H1 (cell line): ENCODE measurements at regions not wholly inside any gene's neighbourhood (a gene's known extent, or its start where the extent isn't known, plus 50 kb on each side); places are given as distances from the start of the nearest gene placed in this dataset.

Experiments used
- CTCF ChIA-PET: fragments of 300-600 bp; sonication (Branson Sonifier 250); formaldehyde crosslinking; loops from one replicate; lab custom pipeline; 2021; ENCODE audit not compliant: partially characterized antibody; lab: Charles Lee
- POLR2A ChIA-PET: fragments of 300-600 bp; sonication (Branson Sonifier 250); formaldehyde crosslinking; loops from one replicate; lab custom pipeline; 2021; ENCODE audit warnings: inconsistent platforms; ENCODE audit not compliant: partially characterized antibody; lab: Charles Lee
- DNase-seq, 2 experiments: peaks; one replicate each; pipeline versions ENCODE4 v3.0.0 to v3.0.0-alpha.2; 2010 to 2022; ENCODE audit warnings: low spot score in 2 of 2, low read depth in 1 of 2, mixed read lengths in 1 of 2
- FAIRE-seq: peaks from 2 replicates; lab custom pipeline; 2011; peaks lifted over from hg19 to GRCh38; lab: Jason Lieb, UNC
- H2AFZ ChIP-seq: 2 replicates; pipeline ENCODE4 v1.8.1; 2012; ENCODE audit warnings: low read length, inconsistent platforms
- H2AK5ac ChIP-seq: 2 replicates; pipeline ENCODE4 v1.6.1; 2013; ENCODE audit warnings: low read depth, low read length
- H2BK120ac ChIP-seq: replicated peaks from 2 replicates; pipeline ENCODE3; 2013; ENCODE audit warnings: low read depth, low read length, inconsistent platforms
- H2BK12ac ChIP-seq: 2 replicates; pipeline ENCODE4 v1.6.1; 2013; ENCODE audit warnings: low read depth, low read length
- H2BK15ac ChIP-seq: 2 replicates; pipeline ENCODE4 v1.6.1; 2013; ENCODE audit warnings: low read length
- H2BK20ac ChIP-seq: 2 replicates; pipeline ENCODE4 v1.6.1; 2013; ENCODE audit warnings: low read length
- H2BK5ac ChIP-seq: 2 replicates; pipeline ENCODE4 v1.6.1; 2013; ENCODE audit warnings: low read depth, low read length
- H3K14ac ChIP-seq: 2 replicates; pipeline ENCODE4 v1.6.1; 2013; ENCODE audit warnings: inconsistent platforms; ENCODE audit not compliant: insufficient read length
- H3K18ac ChIP-seq: 2 replicates; pipeline ENCODE4 v1.6.1; 2013; ENCODE audit warnings: low read length; ENCODE audit errors: extremely low read depth
- H3K23ac ChIP-seq: 2 replicates; pipeline ENCODE4 v1.6.1; 2013; ENCODE audit warnings: inconsistent platforms; ENCODE audit not compliant: insufficient read length
- H3K23me2 ChIP-seq: 2 replicates; pipeline ENCODE4 v1.6.1; 2013; ENCODE audit warnings: low read depth, low read length
- H3K27ac ChIP-seq: 2 replicates; pipeline ENCODE4 v1.6.1; 2011; ENCODE audit warnings: low read depth, low read length, inconsistent platforms
- H3K27me3 ChIP-seq, 4 experiments: replicated peaks in 1 of 4; 1 replicate in 1 of 4; 2 replicates in 3 of 4; pipeline versions ENCODE4 v1.6.1 to v1.8.1; 2011 to 2013; ENCODE audit warnings: low read length in 3 of 4, mild to moderate bottlenecking in 3 of 4, inconsistent platforms in 2 of 4, mixed read lengths in 2 of 4, moderate library complexity in 1 of 4; ENCODE audit not compliant: control insufficient read depth in 3 of 4, insufficient read depth in 3 of 4; ENCODE audit errors: extremely low read depth in 1 of 4
- H3K36me3 ChIP-seq, 4 experiments: 2 replicates each; pipeline versions ENCODE4 v1.6.1 to v1.8.1; 2011 to 2013; ENCODE audit warnings: mild to moderate bottlenecking in 4 of 4, low read length in 3 of 4, moderate library complexity in 2 of 4, control low read depth in 1 of 4, inconsistent platforms in 1 of 4; ENCODE audit not compliant: insufficient read depth in 4 of 4, control insufficient read depth in 2 of 4
- H3K4ac ChIP-seq: replicated peaks from 2 replicates; pipeline ENCODE3; 2013; ENCODE audit warnings: low read length, low read depth, mixed read lengths, inconsistent platforms; ENCODE audit not compliant: insufficient read length
- H3K4me1 ChIP-seq, 4 experiments: replicated peaks in 1 of 4; 1 replicate in 1 of 4; 2 replicates in 3 of 4; pipeline versions ENCODE4 v1.6.1 to v1.8.1; 2011 to 2013; ENCODE audit warnings: low read length in 3 of 4, inconsistent platforms in 2 of 4, mixed read lengths in 1 of 4; ENCODE audit not compliant: insufficient read depth in 4 of 4, control insufficient read depth in 3 of 4
- H3K4me2 ChIP-seq, 2 experiments: 2 replicates each; pipeline versions ENCODE4 v1.6.1 to v1.8.1; 2011 to 2013; ENCODE audit warnings: low read depth in 2 of 2, low read length in 2 of 2, control low read depth in 1 of 2, inconsistent platforms in 1 of 2, mild to moderate bottlenecking in 1 of 2; ENCODE audit not compliant: insufficient read depth in 1 of 2
- H3K4me3 ChIP-seq, 4 experiments: fragments of 200-600, 300-600 bp in 1 of 4; sonication (generic), shearing (Covaris generic), sonication (Bioruptor Twin) in 1 of 4; 2 replicates each; pipeline versions ENCODE4 v1.5.1 to v1.8.1; 2011 to 2016; ENCODE audit warnings: low read length in 4 of 4, low read depth in 3 of 4, control low read depth in 2 of 4, inconsistent platforms in 2 of 4, mild to moderate bottlenecking in 2 of 4, mixed read lengths in 1 of 4, moderate library complexity in 1 of 4; ENCODE audit not compliant: insufficient read depth in 2 of 4; ENCODE audit errors: extremely low read depth in 1 of 4
- H3K56ac ChIP-seq: replicated peaks from 2 replicates; pipeline ENCODE3; 2013; ENCODE audit warnings: low read depth, mild to moderate bottlenecking, mixed read lengths, low read length, inconsistent platforms; ENCODE audit not compliant: insufficient read length
- H3K79me1 ChIP-seq: 2 replicates; pipeline ENCODE4 v1.6.1; 2013; ENCODE audit warnings: low read depth, low read length, control low read depth
- H3K79me2 ChIP-seq, 2 experiments: 2 replicates each; pipeline versions ENCODE4 v1.6.1 to v1.8.1; 2012 to 2013; ENCODE audit warnings: low read length in 2 of 2, mild to moderate bottlenecking in 2 of 2, inconsistent platforms in 1 of 2; ENCODE audit not compliant: insufficient read depth in 2 of 2, control insufficient read depth in 1 of 2
- H3K9ac ChIP-seq, 4 experiments: replicated peaks in 1 of 4; 1 replicate in 1 of 4; 2 replicates in 3 of 4; pipeline versions ENCODE4 v1.6.1 to v1.8.1; 2011 to 2013; ENCODE audit warnings: low read depth in 3 of 4, low read length in 3 of 4, control low read depth in 2 of 4, mild to moderate bottlenecking in 2 of 4, moderate library complexity in 2 of 4, inconsistent platforms in 1 of 4; ENCODE audit errors: extremely low read depth in 1 of 4
- H3K9me3 ChIP-seq, 2 experiments: 2 replicates each; pipeline versions ENCODE4 v1.6.1 to v1.8.1; 2012 to 2013; ENCODE audit warnings: mild to moderate bottlenecking in 2 of 2, moderate library complexity in 2 of 2, control low read depth in 1 of 2, inconsistent platforms in 1 of 2, low read depth in 1 of 2, low read length in 1 of 2, mixed read lengths in 1 of 2; ENCODE audit not compliant: insufficient read depth in 2 of 2
- H4K20me1 ChIP-seq, 2 experiments: replicated peaks in 1 of 2; 2 replicates each; pipeline versions ENCODE3 to v1.8.1; 2011 to 2013; ENCODE audit warnings: inconsistent platforms in 2 of 2, low read length in 2 of 2, mild to moderate bottlenecking in 1 of 2; ENCODE audit not compliant: insufficient read depth in 2 of 2, control insufficient read depth in 1 of 2
- H4K5ac ChIP-seq: 2 replicates; pipeline ENCODE4 v1.6.1; 2013; ENCODE audit warnings: low read length, low read depth, mixed read lengths, inconsistent platforms; ENCODE audit not compliant: insufficient read length
- H4K8ac ChIP-seq: 2 replicates; pipeline ENCODE4 v1.8.0; 2013; ENCODE audit warnings: mild to moderate bottlenecking, moderate library complexity, low read length, inconsistent platforms; ENCODE audit not compliant: insufficient read depth; ENCODE audit errors: extremely low read depth
- H4K91ac ChIP-seq: replicated peaks from 2 replicates; pipeline ENCODE3; 2013; ENCODE audit warnings: low read length, mixed read lengths, inconsistent platforms; ENCODE audit not compliant: insufficient read length
- ASH2L ChIP-seq: fragments of 200-600, 300-600 bp; sonication (generic); IDR thresholded peaks from one replicate; pipeline ENCODE4 v1.7.1; 2017; ENCODE audit warnings: low read length
- CTBP2 ChIP-seq: IDR thresholded peaks from 2 replicates; pipeline ENCODE4 v1.7.0; 2011; ENCODE audit warnings: borderline replicate concordance, mild to moderate bottlenecking, moderate library complexity, mixed read lengths, low read length; ENCODE audit not compliant: insufficient read depth, insufficient read length
- KDM4A ChIP-seq: IDR thresholded peaks from one replicate; pipeline ENCODE4 v1.7.1; 2012; ENCODE audit warnings: low read depth, mild to moderate bottlenecking, moderate library complexity, low read length, inconsistent platforms; ENCODE audit not compliant: severe bottlenecking
- SP2 ChIP-seq: IDR thresholded peaks from 2 replicates; pipeline ENCODE4 v1.6.1; 2012; ENCODE audit warnings: mild to moderate bottlenecking, low read length, inconsistent platforms
- WGBS, 2 experiments: shearing (Covaris generic) in 1 of 2; methylation state at CpG; one replicate each; pipeline versions ENCODE4 v1.1.6 to v1.1.7; 2013 to 2015; ENCODE audit warnings: low lambda C conversion rate in 2 of 2, mixed read lengths in 2 of 2, inconsistent platforms in 1 of 2, low coverage in 1 of 2, missing lambda C conversion rate in 1 of 2; ENCODE audit not compliant: insufficient replicate concordance in 2 of 2, insufficient coverage in 1 of 2, insufficient read length in 1 of 2; ENCODE audit errors: extremely low coverage in 1 of 2, missing lambda C conversion rate in 1 of 2; 5-methylcytosine and 5-hydroxymethylcytosine counted together
- TF ChIP-seq, protein P1 (sequence below): IDR thresholded peaks from 2 replicates; pipeline ENCODE4 v1.6.1; 2011; ENCODE audit warnings: low read length, improper control_type of control experiment
- TF ChIP-seq, protein P2 (sequence below): IDR thresholded peaks from 2 replicates; pipeline ENCODE4 v1.6.1; 2011; ENCODE audit warnings: low read depth, mild to moderate bottlenecking, low read length; ENCODE audit not compliant: insufficient read depth

DNA sequence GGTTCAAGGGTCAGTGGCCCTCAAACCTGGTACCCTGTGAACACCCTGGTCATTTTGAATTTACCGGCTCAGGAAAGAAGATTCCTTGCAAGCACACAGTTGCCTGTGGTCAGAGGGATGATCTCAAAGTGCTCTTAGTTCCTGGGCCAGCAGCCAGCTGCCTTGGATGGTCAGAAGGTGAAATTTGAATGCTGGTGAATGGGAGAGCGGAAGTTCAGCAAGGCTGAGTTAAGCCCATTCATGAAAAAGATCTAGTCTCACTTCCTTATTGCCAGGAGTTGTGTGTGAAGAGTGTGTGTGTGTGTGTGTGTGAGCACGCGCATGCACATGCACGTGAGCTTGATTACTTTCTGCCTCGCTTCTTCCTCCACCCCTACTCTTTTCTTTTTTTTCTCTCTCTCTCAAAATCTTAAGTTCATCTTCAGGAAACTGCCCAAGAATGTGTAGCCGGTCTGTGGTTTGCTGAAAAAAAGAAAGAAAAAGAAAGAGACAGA is 155.5 kb upstream of the CCND2 start:
- no peak overlapping the region for H2BK12ac ChIP-seq
- H2BK15ac ChIP-seq: peak overlapping the region; percentile 97; the same call in 1 of the 2 replicates
- H3K36me3 ChIP-seq: no peaks in the 10 kb centered on the region
- H2AK5ac ChIP-seq: no peak overlapping the region
- 0 out of 2 replicates have a peak overlapping the region, but pooled peaks have one; percentile 18 for H2BK5ac ChIP-seq
- TF ChIP-seq, protein P1, sequence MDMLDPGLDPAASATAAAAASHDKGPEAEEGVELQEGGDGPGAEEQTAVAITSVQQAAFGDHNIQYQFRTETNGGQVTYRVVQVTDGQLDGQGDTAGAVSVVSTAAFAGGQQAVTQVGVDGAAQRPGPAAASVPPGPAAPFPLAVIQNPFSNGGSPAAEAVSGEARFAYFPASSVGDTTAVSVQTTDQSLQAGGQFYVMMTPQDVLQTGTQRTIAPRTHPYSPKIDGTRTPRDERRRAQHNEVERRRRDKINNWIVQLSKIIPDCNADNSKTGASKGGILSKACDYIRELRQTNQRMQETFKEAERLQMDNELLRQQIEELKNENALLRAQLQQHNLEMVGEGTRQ: no peak
- TF ChIP-seq CTBP2 (no peak), SP2 (no peak), ASH2L (no peak), KDM4A (no peak)
- TF ChIP-seq, protein P2, sequence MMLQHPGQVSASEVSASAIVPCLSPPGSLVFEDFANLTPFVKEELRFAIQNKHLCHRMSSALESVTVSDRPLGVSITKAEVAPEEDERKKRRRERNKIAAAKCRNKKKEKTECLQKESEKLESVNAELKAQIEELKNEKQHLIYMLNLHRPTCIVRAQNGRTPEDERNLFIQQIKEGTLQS: no peak
- TF ChIP-seq, all 59 proteins: peak for 0
- ChIA-PET POLR2A (interaction anchor here (0.8 to 10.1 kb wide), 5 partner anchors 16 to 240 kb away, joined by 3 to 58 read pairs (median 20); partner anchors contain the start of gene CCND2), CTCF (interaction anchor here (1.8 to 6.6 kb wide), 5 partner anchors 11 to 158 kb away, joined by 7 to 44 read pairs (median 22); partner anchors contain the start of gene CCND2)
- 80% methylated on average over 7 of the region's 7 CpGs; no CpG with 5 or more reads in 1 of the 2 experiments for WGBS, 2 experiments
- Histone ChIP-seq H3K23ac (no peak overlapping the region), H4K8ac (no peak overlapping the region), H3K79me1 (no peaks in the 10 kb centered on the region), H3K56ac (no peak overlapping the region), H3K14ac (no peak overlapping the region), H4K91ac (no peak overlapping the region), H3K27ac (no peak overlapping the region), H3K79me2 (no peaks in the 10 kb centered on the region), H4K5ac (no peak overlapping the region), H3K4ac (no peak overlapping the region), H3K4me1 (peaks cover 3 to 10% (median 6%) of the 10 kb centered on the region in 4 experiments; a peak in 6 of 7 replicates), H3K18ac (no peak overlapping the region), H4K20me1 (no peaks in the 10 kb centered on the region), H2BK120ac (no peak overlapping the region), H2BK20ac (peak overlapping the region; percentile 90; the same call in 1 of the 2 replicates), H2AFZ (no peak overlapping the region), H3K27me3 (no peaks in the 10 kb centered on the region), H3K9ac (no peak overlapping the region), H3K4me2 (no peak overlapping the region), H3K23me2 (peaks cover 1% of the 10 kb centered on the region; the same call in 1 of the 2 replicates), H3K4me3 (no peak overlapping the region), H3K9me3 (no peaks in the 10 kb centered on the region)
- no peak for FAIRE-seq
- DNase-seq: peak in 1 of 2 experiments; percentile 32
